ENCODE measurements at regions not wholly inside any gene's neighbourhood (a gene's known extent, or its start where the extent isn't known, plus 50 kb on each side); places are given as distances from the start of the nearest gene placed in this dataset.

GRCh38 chr10:36780158-36780557 lies 345.2 kb upstream of the ANKRD30A start:
- TF ChIP-seq CTCF (IDR thresholded peaks at IDR 0.05): no peak
- TF ChIP-seq EZH2 (IDR thresholded peaks at IDR 0.05; ENCODE audit: borderline replicate concordance, insufficient read depth, low read depth, low read length, poor library complexity, severe bottlenecking): no peak

Data from B cell (primary cell).